Thoracic aorta (tissue), 2 donors: ENCODE measurements at regions not wholly inside any gene's neighbourhood (a gene's known extent, or its start where the extent isn't known, plus 50 kb on each side); places are given as distances from the start of the nearest gene placed in this dataset.

Experiments
- ATAC-seq: fragments of 150-250 bp; one replicate; pipeline ENCODE4 v1.8.0; 2017; ENCODE audit warnings: low read depth; ENCODE audit not compliant: insufficient number of reproducible peaks, low FRiP score
- DNase-seq: peaks from one replicate; pipeline ENCODE4 v3.0.0-alpha.2; 2020; ENCODE audit warnings: low spot score
- H3K27ac ChIP-seq, 2 donors: fragments of 200-600 bp; sonication (generic); 1 replicate in 1 of 2; 2 replicates in 1 of 2; pipeline ENCODE4 v1.5.1; 2016; ENCODE audit warnings: mild to moderate bottlenecking in 2 of 2, moderate library complexity in 2 of 2
- H3K27me3 ChIP-seq: fragments of 200-600 bp; sonication (generic); replicated peaks from 2 replicates; pipeline ENCODE4 v1.6.0; 2016; ENCODE audit warnings: mild to moderate bottlenecking; ENCODE audit not compliant: insufficient read depth
- H3K36me3 ChIP-seq: fragments of 200-600 bp; sonication (generic); one replicate; pipeline ENCODE4 v1.5.1; 2016
- H3K4me1 ChIP-seq, 2 donors: fragments of 200-600 bp; sonication (generic); 1 replicate in 1 of 2; 2 replicates in 1 of 2; pipeline versions ENCODE4 v1.5.1 to v1.6.0; 2016; ENCODE audit warnings: low read depth in 2 of 2, mild to moderate bottlenecking in 1 of 2; ENCODE audit not compliant: control insufficient read depth in 1 of 2
- H3K4me3 ChIP-seq: fragments of 200-600 bp; sonication (generic); 2 replicates; pipeline ENCODE4 v1.5.1; 2016; ENCODE audit warnings: mild to moderate bottlenecking
- H3K9me3 ChIP-seq: fragments of 200-600 bp; sonication (generic); 2 replicates; pipeline ENCODE4 v1.5.1; 2016
- TF ChIP-seq, protein P1 (sequence below): fragments of 200-600 bp; sonication (generic); IDR thresholded peaks from one replicate; pipeline ENCODE4 v1.5.1; 2019; ENCODE audit warnings: antibody characterized with exemption

DNA sequence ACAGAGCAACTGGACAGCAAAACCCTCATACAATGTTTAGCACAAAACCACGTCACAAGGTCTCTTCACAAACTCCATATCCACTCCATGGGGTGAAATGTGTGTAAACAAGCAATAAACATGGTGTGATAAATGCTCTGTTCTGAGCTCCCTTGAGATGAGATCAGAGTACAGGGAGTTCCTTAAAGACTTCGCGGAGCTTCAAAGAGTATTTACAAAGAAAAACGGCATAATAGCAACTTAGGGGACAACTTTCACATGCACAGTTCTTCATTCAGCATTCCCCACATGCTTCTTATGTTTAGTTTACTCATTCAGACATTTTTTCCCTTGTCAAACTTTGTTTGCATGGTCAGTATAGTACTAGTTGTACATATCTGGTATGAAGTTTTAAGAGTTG is 52.5 kb upstream of the SUCLG2 start:
- H3K27me3 ChIP-seq = no peaks in the 10 kb centered on the region
- H3K27ac ChIP-seq = no peak overlapping the region
- no peaks in the 10 kb centered on the region for H3K9me3 ChIP-seq
- H3K36me3 ChIP-seq = no peaks in the 10 kb centered on the region
- H3K4me1 ChIP-seq = no peaks in the 10 kb centered on the region
- H3K4me3 ChIP-seq = no peak overlapping the region
- DNase-seq (no peak), ATAC-seq (no peak)
- TF ChIP-seq, protein P1, sequence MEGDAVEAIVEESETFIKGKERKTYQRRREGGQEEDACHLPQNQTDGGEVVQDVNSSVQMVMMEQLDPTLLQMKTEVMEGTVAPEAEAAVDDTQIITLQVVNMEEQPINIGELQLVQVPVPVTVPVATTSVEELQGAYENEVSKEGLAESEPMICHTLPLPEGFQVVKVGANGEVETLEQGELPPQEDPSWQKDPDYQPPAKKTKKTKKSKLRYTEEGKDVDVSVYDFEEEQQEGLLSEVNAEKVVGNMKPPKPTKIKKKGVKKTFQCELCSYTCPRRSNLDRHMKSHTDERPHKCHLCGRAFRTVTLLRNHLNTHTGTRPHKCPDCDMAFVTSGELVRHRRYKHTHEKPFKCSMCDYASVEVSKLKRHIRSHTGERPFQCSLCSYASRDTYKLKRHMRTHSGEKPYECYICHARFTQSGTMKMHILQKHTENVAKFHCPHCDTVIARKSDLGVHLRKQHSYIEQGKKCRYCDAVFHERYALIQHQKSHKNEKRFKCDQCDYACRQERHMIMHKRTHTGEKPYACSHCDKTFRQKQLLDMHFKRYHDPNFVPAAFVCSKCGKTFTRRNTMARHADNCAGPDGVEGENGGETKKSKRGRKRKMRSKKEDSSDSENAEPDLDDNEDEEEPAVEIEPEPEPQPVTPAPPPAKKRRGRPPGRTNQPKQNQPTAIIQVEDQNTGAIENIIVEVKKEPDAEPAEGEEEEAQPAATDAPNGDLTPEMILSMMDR = no peak

DNA sequence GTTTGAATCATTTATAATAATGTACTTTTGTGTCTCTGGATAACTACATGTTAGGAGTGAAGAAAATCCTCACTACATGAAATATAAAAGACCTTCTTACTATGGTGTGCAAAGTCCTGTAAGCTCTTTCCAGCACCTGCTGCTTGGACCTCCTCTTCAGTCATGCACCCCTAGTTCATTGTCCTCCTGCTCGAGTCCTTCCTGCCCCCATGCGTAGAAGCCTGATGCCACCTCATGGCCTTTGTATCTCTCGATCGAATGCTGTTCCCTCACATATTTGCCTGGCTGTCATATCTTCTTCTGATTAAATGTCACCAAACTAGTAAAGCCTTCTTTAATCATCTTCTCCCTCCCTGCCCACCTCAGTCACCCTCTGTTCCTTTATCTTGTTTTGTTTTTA is 49.9 kb upstream of the SUCLG2 start:
- Histone ChIP-seq H3K4me1 (no peaks in the 10 kb centered on the region), H3K9me3 (no peaks in the 10 kb centered on the region), H3K27me3 (no peaks in the 10 kb centered on the region), H3K4me3 (no peak overlapping the region), H3K27ac (no peak overlapping the region), H3K36me3 (no peaks in the 10 kb centered on the region)
- TF ChIP-seq, protein P1 = no peak
- no peak for DNase-seq
- ATAC-seq = no peak
